Loucy (cell line): ENCODE measurements at regions not wholly inside any gene's neighbourhood (a gene's known extent, or its start where the extent isn't known, plus 50 kb on each side); places are given as distances from the start of the nearest gene placed in this dataset.

ENCODE experiments used
- H2AFZ ChIP-seq: fragments of 200-600 bp; sonication (generic); 2 replicates; pipeline ENCODE4 v1.6.0; 2016; ENCODE audit warnings: antibody characterized with exemption, mild to moderate bottlenecking, low read length, moderate library complexity
- H3F3A ChIP-seq: fragments of 200-600 bp; 2 replicates; pipeline ENCODE4 v1.6.0; 2016; ENCODE audit warnings: antibody characterized with exemption, low read depth, mild to moderate bottlenecking
- H3K27me3 ChIP-seq: fragments of 200-600 bp; sonication (generic); 2 replicates; pipeline ENCODE4 v1.6.1; 2014; ENCODE audit warnings: low read length, mild to moderate bottlenecking; ENCODE audit not compliant: insufficient read depth, poor library complexity, severe bottlenecking
- H3K36me3 ChIP-seq: fragments of 200-600 bp; sonication (generic); 2 replicates; pipeline ENCODE4 v1.6.1; 2016; ENCODE audit warnings: low read length; ENCODE audit not compliant: insufficient read depth
- H3K4me1 ChIP-seq: fragments of 200-600 bp; sonication (generic); 2 replicates; pipeline ENCODE4 v1.5.1; 2014; ENCODE audit warnings: low read length, mild to moderate bottlenecking; ENCODE audit not compliant: insufficient read depth, poor library complexity, severe bottlenecking
- H3K4me2 ChIP-seq: fragments of 200-600 bp; sonication (generic); 2 replicates; pipeline ENCODE4 v1.6.0; 2014; ENCODE audit warnings: antibody characterized with exemption, low read length, low read depth, mild to moderate bottlenecking; ENCODE audit not compliant: poor library complexity, severe bottlenecking
- H3K4me3 ChIP-seq: fragments of 200-600 bp; sonication (generic); 2 replicates; pipeline ENCODE4 v1.5.1; 2014; ENCODE audit warnings: low read length, mild to moderate bottlenecking, mixed read lengths; ENCODE audit not compliant: poor library complexity, severe bottlenecking
- H3K79me2 ChIP-seq: fragments of 200-600 bp; sonication (generic); 2 replicates; pipeline ENCODE4 v1.6.1; 2014; ENCODE audit warnings: low read length; ENCODE audit not compliant: insufficient read depth
- H3K9ac ChIP-seq: fragments of 200-600 bp; sonication (generic); 2 replicates; pipeline ENCODE4 v1.6.0; 2014; ENCODE audit warnings: mild to moderate bottlenecking, low read depth, low read length, moderate library complexity; ENCODE audit not compliant: poor library complexity, severe bottlenecking
- H3K9me2 ChIP-seq: fragments of 200-600 bp; sonication (generic); replicated peaks from 2 replicates; pipeline ENCODE4 v1.6.1; 2016; ENCODE audit warnings: low read depth, low read length, mixed read lengths
- H3K9me3 ChIP-seq: fragments of 200-600 bp; sonication (generic); 2 replicates; pipeline ENCODE4 v1.6.1; 2014; ENCODE audit warnings: mild to moderate bottlenecking, antibody characterized with exemption, low read length, low read depth; ENCODE audit not compliant: insufficient read depth
- H4K20me1 ChIP-seq: fragments of 200-600 bp; sonication (generic); 2 replicates; pipeline ENCODE4 v1.6.0; 2014; ENCODE audit warnings: antibody characterized with exemption, low read length, mild to moderate bottlenecking; ENCODE audit not compliant: insufficient read depth, poor library complexity, severe bottlenecking
- EZH2phosphoT487 ChIP-seq: fragments of 200-600 bp; IDR thresholded peaks from 2 replicates; pipeline ENCODE4 v1.6.1; 2018; ENCODE audit warnings: antibody characterized with exemption, mild to moderate bottlenecking, moderate library complexity, borderline replicate concordance
- TF ChIP-seq, protein P1 (sequence below): fragments of 200-600 bp; sonication (generic); conservative IDR thresholded peaks from 2 replicates; pipeline ENCODE4 v1.5.1; 2014; ENCODE audit warnings: mild to moderate bottlenecking, antibody characterized with exemption, low read length

GRCh38 chr4:43316813-43317212 lies 424.3 kb downstream of the GRXCR1 start:
- Histone ChIP-seq H2AFZ (no peak overlapping the region), H3K4me2 (no peak overlapping the region)

DNA sequence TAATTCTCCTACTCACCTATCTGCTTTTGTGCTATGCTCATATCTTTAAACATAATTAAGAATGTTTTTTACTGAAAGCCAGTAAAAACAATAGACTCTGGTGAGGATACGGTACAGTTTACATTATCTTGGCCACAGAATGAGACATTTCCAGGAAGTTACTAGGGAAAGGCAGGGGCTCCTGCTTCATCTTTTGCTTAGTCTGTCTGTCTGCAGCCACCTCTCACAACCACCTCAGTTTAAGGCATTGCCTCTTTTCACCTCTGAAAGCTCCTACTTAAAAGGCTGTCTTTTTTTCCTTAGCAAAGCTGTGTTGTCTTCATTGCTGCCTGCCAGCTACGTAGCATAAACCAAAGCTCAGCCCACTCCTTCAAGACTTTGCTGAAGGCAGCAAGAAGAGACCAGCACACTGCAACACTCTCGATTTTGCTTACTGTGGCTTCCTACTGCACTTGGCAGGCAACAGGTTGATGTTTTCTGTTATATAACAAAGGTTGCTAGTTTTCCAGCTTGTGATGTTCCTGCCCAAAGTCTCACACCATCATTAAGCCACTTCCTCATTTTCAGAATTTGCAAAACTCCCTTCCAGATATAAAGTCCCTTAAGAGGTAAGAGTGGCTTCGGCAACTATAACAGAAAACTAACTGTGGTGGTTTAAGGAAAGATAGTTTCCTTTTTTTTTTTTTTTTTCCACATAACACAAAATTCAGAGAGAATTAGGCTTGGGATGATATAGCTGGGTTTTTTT lies 432.9 kb downstream of the GRXCR1 start:
- Histone ChIP-seq H3K4me1 (no peaks in the 10 kb centered on the region), H3F3A (no peaks in the 10 kb centered on the region), H2AFZ (no peak overlapping the region), H3K4me2 (no peak overlapping the region), H3K9me3 (no peaks in the 10 kb centered on the region), H3K9ac (no peak overlapping the region), H3K27me3 (no peaks in the 10 kb centered on the region), H3K4me3 (no peak overlapping the region), H3K36me3 (no peaks in the 10 kb centered on the region), H3K9me2 (no peaks in the 10 kb centered on the region), H4K20me1 (no peaks in the 10 kb centered on the region), H3K79me2 (no peaks in the 10 kb centered on the region)
- no peak for TF ChIP-seq EZH2phosphoT487
- TF ChIP-seq, protein P1, sequence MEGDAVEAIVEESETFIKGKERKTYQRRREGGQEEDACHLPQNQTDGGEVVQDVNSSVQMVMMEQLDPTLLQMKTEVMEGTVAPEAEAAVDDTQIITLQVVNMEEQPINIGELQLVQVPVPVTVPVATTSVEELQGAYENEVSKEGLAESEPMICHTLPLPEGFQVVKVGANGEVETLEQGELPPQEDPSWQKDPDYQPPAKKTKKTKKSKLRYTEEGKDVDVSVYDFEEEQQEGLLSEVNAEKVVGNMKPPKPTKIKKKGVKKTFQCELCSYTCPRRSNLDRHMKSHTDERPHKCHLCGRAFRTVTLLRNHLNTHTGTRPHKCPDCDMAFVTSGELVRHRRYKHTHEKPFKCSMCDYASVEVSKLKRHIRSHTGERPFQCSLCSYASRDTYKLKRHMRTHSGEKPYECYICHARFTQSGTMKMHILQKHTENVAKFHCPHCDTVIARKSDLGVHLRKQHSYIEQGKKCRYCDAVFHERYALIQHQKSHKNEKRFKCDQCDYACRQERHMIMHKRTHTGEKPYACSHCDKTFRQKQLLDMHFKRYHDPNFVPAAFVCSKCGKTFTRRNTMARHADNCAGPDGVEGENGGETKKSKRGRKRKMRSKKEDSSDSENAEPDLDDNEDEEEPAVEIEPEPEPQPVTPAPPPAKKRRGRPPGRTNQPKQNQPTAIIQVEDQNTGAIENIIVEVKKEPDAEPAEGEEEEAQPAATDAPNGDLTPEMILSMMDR: no peak

More at GRCh38 chr4:43316813-43317212, 424.3 kb downstream of the GRXCR1 start:
- no peaks in the 10 kb centered on the region for H3K79me2 ChIP-seq
- H4K20me1 ChIP-seq: no peaks in the 10 kb centered on the region
- no peaks in the 10 kb centered on the region for H3K4me1 ChIP-seq
- H3K4me3 ChIP-seq: no peak overlapping the region
- no peaks in the 10 kb centered on the region for H3F3A ChIP-seq
- H3K27me3 ChIP-seq: no peaks in the 10 kb centered on the region
- no peaks in the 10 kb centered on the region for H3K36me3 ChIP-seq
- no peaks in the 10 kb centered on the region for H3K9me2 ChIP-seq
- no peak overlapping the region for H3K9ac ChIP-seq
- no peaks in the 10 kb centered on the region for H3K9me3 ChIP-seq
- TF ChIP-seq, protein P1: no peak
- no peak for TF ChIP-seq EZH2phosphoT487

GRCh38 chr4:43330288-43330687 lies 437.8 kb downstream of the GRXCR1 start:
- no peak overlapping the region for H2AFZ ChIP-seq
- H3K36me3 ChIP-seq: no peaks in the 10 kb centered on the region
- H3K4me1 ChIP-seq: no peaks in the 10 kb centered on the region
- no peaks in the 10 kb centered on the region for H4K20me1 ChIP-seq
- H3K4me3 ChIP-seq: no peak overlapping the region
- no peaks in the 10 kb centered on the region for H3K9me3 ChIP-seq
- H3K9me2 ChIP-seq: no peaks in the 10 kb centered on the region
- TF ChIP-seq EZH2phosphoT487: no peak
- TF ChIP-seq, protein P1: no peak
- no peaks in the 10 kb centered on the region for H3F3A ChIP-seq
- H3K27me3 ChIP-seq: no peaks in the 10 kb centered on the region
- no peak overlapping the region for H3K9ac ChIP-seq
- no peak overlapping the region for H3K4me2 ChIP-seq
- no peaks in the 10 kb centered on the region for H3K79me2 ChIP-seq
